IPS-NIHi11 (cell line): ENCODE measurements at regions not wholly inside any gene's neighbourhood (a gene's known extent, or its start where the extent isn't known, plus 50 kb on each side); places are given as distances from the start of the nearest gene placed in this dataset.
"Not testable (repeated sequence)": the region's sequence is repeated elsewhere in the genome, so short reads cannot be mapped to it uniquely, and the experiment has no call there.

Source experiments
- DNase-seq: peaks from one replicate; pipeline ENCODE4 v3.0.0; 2012; ENCODE audit warnings: mixed read lengths, low spot score

GRCh38 chr12:86770871-86771270 is 514.7 kb upstream of the MGAT4C start:
- DNase-seq = no peak

- DNase-seq = no peak
Measured at GRCh38 chr12:86748894-86749293, 492.7 kb upstream of the MGAT4C start.

GRCh38 chr12:86744547-86745212 is 488.5 kb upstream of the MGAT4C start:
- DNase-seq = no peak

- DNase-seq = no peak
Measured at GRCh38 chr12:86743875-86744536, 487.8 kb upstream of the MGAT4C start.

- no peak for DNase-seq
Measured at GRCh38 chr12:86741531-86741930, 485.3 kb upstream of the MGAT4C start.

GRCh38 chr12:86735851-86736250 is 479.7 kb upstream of the MGAT4C start:
- no peak for DNase-seq

- DNase-seq = no peak
Measured at GRCh38 chr12:86735072-86735471, 478.9 kb upstream of the MGAT4C start.

- no peak for DNase-seq
Measured at GRCh38 chr12:86730233-86730632, 474.0 kb upstream of the MGAT4C start.

- no peak for DNase-seq
Measured at GRCh38 chr12:86729739-86730138, 473.5 kb upstream of the MGAT4C start.

GRCh38 chr12:86727160-86727559 is 471.0 kb upstream of the MGAT4C start:
- no peak for DNase-seq

GRCh38 chr12:86724716-86725115 is 468.5 kb upstream of the MGAT4C start:
- no peak for DNase-seq

- peak; percentile 7 for DNase-seq
Measured at GRCh38 chr12:86723326-86723725, 467.1 kb upstream of the MGAT4C start.

GRCh38 chr12:86721713-86722397 is 465.7 kb upstream of the MGAT4C start:
- DNase-seq = no peak

- no peak for DNase-seq
Measured at GRCh38 chr12:86719381-86719780, 463.2 kb upstream of the MGAT4C start.

GRCh38 chr12:86713121-86713520 is 456.9 kb upstream of the MGAT4C start:
- no peak for DNase-seq

- DNase-seq = peak; percentile 9
Measured at GRCh38 chr12:86712425-86712843, 456.2 kb upstream of the MGAT4C start.

GRCh38 chr12:86711731-86712130 is 455.5 kb upstream of the MGAT4C start:
- DNase-seq = no peak

- DNase-seq = no peak
Measured at GRCh38 chr12:86710109-86710508, 453.9 kb upstream of the MGAT4C start.

- not testable (repeated sequence) for DNase-seq
Measured at GRCh38 chr12:86709017-86709416, 452.8 kb upstream of the MGAT4C start.

GRCh38 chr12:86698641-86698980 is 442.4 kb upstream of the MGAT4C start:
- no peak for DNase-seq

- no peak for DNase-seq
Measured at GRCh38 chr12:86697916-86698640, 441.9 kb upstream of the MGAT4C start.

GRCh38 chr12:86683568-86684304 is 427.5 kb upstream of the MGAT4C start:
- DNase-seq = no peak
